ENCODE measurements at regions not wholly inside any gene's neighbourhood (a gene's known extent, or its start where the extent isn't known, plus 50 kb on each side); places are given as distances from the start of the nearest gene placed in this dataset.

DNA sequence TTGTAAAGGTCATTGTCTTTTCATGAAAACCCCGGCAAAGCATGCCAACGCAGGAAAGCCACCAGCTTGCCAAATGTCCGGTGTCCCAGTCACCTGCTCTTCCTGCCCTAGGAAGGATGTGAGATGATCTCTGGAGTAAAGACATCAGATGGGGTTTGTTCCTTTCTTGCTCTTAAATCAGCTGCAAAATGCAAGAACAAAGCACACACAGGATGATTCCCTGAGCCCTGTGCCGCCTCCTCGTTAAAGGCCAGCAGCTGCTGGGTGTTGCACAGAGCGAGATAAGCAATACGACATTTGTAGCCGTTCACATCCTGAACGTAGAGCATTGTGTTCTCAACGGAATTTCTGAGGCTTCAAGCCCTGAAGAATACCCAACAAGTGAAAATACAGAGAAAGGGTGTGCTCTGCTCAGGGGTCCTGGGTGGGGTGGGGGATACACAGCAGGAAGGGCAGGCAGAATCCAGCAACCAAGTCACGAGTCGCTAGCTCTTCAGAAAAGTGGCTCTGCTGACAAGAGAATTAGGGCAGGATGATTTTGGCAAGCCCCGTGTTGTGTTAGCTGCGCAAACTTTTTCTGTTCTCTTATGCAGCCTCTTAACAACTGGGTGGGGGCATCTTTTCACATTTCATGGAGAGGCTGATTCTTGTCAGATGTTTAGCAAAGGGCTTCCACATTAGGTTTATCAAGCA, 229.2 kb upstream of the MAP3K1 start:
- TF ChIP-seq CTCF (IDR thresholded peaks at IDR 0.05; ENCODE audit: poor library complexity) (no peak), EZH2 (IDR thresholded peaks at IDR 0.05; ENCODE audit: borderline replicate concordance) (no peak), EZH2phosphoT487 (IDR thresholded peaks at IDR 0.05; ENCODE audit: low read depth, severe bottlenecking, unreplicated experiment) (no peak)
